NCI-H2081 treated with DMSO at 0.1 percent for 48 hours (cell line): ENCODE measurements at regions not wholly inside any gene's neighbourhood (a gene's known extent, or its start where the extent isn't known, plus 50 kb on each side); places are given as distances from the start of the nearest gene placed in this dataset.
"Not testable (repeated sequence)": the region's sequence is repeated elsewhere in the genome, so short reads cannot be mapped to it uniquely, and the experiment has no call there.

Experiments
- DNase-seq: peaks from one replicate; lab custom pipeline; 2025; lab: John Stamatoyannopoulos, UW

DNA sequence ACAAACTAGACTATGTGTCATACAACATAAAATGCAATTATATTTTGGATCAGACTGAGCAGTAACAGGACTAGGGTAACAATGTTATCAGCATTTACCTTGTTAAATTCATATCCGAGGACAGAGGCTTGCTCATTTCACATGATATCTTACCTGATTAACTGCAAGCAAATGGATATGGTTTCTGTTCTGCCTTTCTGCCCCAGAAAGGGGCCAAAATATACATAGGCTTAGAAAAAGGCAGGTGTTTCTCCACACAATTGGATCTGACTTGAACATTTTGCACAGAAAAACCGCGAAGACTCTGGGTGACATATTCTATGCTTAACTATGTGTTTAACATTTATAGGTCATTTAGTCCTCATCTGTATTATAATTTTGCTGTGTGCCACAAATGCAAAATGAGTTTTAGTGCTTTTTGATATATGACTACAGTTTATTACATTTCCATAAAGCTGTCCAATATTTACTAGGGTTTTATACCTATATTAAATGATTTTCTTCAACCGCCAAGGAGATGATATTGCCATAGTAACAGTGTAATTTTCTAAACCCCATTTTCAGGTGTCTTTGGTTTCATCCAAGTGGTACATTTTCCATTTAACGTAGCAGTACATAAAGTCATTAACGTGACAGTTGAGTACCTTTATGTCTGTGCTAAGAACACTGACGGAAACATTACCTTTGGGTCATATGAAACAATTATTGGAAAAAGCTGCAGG, 249.3 kb upstream of the KRR1 start:
- no peak for DNase-seq

GRCh38 chr12:75759842-75760572, 248.6 kb upstream of the KRR1 start:
- no peak for DNase-seq

GRCh38 chr12:75759196-75759595, 247.8 kb upstream of the KRR1 start:
- no peak for DNase-seq

DNA sequence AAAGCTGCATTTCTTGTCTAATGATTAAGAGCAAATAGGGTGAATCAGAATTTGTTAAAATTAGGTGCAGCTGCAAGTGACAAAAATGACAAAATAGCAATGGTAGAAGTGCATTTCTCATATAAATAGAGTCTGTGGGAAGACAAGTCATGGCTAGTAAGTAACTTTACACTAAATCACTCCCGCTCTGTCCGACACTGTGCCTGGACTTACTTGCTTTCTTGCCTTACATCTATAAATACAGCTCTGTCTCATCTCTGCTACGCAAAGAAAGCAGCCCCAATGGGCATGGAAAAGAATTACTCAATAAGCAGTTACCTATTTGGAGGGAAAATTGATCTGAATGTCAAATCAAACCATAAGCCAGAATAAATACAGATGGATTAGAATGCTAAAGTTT, 245.4 kb upstream of the KRR1 start:
- DNase-seq, result no peak

- no peak for DNase-seq
Observed at GRCh38 chr12:75756111-75756510, 244.7 kb upstream of the KRR1 start.

DNA sequence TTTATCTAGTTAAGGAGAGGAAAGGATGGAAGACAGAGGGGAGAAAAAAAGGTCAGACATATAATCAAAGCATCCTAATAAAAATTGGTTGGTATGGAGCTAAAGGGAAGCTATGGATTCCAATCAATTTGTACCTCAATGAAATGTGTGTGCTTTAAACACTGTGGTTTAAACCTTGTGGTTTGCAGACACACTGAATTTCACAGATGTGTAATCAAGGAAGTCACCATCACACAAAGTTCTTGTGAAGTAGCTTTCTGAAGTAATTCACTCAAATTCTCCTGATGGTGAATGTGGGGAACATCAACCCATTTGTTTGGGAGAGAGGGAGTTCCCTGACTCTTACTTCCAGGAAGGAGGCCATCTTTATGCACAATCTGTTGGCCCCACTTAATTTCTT, 243.3 kb upstream of the KRR1 start:
- no peak for DNase-seq

DNA sequence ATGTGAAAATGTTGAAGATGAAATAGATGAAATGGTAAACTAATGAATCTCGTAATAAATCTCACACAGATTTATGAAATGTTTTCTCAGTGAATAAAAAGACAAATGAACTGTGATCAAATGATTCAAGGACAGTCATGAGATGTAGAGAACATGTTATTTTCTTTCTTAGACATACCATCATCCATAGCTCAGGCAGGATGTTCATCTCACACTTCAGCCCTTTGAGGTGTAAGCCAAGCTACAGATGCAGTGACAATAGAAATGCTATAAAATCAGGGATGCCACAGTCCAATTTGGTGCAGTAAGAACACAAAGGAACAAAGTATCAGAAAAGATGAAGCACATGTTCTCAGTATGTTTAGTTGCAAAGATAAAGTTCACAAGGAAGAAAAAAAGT, 242.7 kb upstream of the KRR1 start:
- DNase-seq, result no peak

DNA sequence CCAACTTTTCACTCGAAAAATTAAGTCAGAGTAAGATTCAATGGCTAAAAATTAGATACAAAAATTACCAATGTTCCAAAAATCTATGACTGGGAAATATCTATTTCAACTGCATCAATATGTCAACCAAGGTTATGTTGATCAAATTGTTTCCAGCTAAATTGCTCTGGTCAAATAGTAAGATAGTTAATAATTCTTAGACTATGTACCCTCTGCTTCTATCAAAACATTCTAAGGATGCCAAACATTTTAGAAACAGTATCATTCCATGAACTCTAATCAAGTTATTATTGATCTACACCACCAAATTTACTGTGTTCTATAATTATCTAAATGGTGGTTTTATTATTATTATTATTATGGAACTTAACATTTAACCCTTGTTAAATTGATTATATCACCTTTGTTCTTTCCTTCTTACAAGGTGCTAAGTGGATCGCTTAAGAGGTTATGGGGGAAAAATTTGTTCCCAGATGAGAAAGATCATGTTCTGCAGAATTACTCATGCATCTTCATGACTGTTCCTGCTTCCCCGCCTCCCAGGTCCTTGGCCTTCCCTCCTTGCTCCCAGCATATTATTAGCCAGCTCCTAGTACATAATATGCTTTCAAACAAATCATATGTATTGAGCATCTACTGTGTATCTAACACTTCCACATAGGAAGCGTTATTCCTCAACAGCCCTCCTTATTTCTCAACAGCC, 240.5 kb upstream of the KRR1 start:
- DNase-seq, result no peak

GRCh38 chr12:75750716-75751306, 239.4 kb upstream of the KRR1 start:
- DNase-seq, result no peak

GRCh38 chr12:75748990-75749389, 237.6 kb upstream of the KRR1 start:
- not testable (repeated sequence) for DNase-seq

DNA sequence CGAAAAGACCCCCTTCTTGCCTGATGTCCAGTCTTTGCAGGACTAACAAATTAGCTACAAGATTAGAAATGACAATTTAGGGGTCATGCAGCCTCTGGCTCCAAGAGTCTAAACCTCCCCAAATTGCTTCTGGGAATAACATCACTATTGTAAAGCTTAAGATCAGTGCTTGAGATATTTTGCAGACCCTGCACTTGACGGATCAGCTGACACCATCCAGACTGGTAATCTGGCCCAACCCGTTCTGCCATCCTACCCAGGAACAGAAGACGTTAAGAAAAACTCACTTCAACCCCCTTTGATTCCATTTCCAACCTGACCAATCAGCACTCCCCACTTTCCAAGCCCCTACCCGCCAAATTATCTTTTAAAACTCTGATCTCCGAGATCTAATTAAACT, 236.7 kb upstream of the KRR1 start:
- DNase-seq, result no peak

DNA sequence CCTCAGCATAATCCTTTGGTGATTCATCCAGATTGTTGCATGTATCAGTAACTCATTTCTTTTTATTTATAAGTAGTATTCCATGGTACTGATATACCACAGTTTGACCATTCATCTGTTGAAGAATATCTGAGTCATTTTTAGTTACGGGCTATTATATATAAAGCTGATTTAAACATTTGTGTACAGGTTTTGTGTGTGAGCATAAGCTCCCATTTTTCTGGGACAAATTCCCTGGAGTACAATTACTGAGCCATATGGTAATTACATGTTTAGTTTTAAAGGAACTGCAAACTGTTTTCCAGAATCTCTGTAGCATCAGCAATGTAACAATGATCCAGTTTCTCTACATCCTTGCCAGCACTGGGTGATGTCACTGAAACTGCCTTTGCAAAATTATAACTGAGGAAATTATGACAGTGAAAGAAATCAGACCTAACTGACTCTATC, 236.2 kb upstream of the KRR1 start:
- no peak for DNase-seq

GRCh38 chr12:75746621-75747020, 235.2 kb upstream of the KRR1 start:
- DNase-seq, result no peak

GRCh38 chr12:75744607-75745256, 233.3 kb upstream of the KRR1 start:
- DNase-seq, result no peak

GRCh38 chr12:75742961-75743360, 231.6 kb upstream of the KRR1 start:
- no peak for DNase-seq

- no peak for DNase-seq
Observed at GRCh38 chr12:75742048-75742447, 230.6 kb upstream of the KRR1 start.

GRCh38 chr12:75739912-75740311, 228.5 kb upstream of the KRR1 start:
- no peak for DNase-seq

DNA sequence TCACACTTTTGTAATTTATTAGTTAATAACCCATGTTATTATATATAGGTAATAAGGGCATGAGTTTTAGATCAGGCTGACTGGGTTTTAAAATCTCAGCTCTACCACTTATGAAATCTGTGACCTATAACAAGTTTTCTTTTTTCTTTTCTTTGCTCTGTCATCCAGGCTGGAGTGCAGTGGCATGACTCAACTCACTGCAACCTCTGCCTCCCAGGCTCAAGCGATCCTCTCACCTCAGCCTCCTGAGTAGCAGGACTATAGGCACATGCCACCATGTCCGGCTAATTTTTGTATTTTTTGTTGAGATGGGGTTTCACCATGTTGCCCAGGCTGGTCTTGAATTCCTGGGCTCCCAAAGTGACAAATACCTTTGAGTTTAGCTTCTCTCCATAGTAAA, 227.7 kb upstream of the KRR1 start:
- not testable (repeated sequence) for DNase-seq

DNA sequence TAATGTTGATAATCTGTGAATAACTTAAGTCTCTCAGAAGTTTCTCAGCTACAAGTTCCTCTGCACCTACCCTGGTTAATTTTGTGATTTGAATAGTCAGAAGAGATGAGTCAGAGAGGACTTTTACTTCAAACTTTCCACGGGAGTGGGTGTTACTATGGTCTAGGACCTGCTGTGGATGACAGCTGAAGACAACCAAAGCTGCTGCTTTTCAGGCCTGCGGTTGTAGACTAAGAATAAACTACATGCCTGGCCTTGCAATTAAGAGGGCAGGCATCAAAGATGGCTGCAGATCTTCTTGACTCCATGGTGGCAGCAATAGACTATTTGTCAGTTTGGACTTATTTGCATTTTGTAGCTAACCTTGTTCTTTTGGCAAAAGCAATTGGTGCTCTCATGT, 227.1 kb upstream of the KRR1 start:
- no peak for DNase-seq

DNA sequence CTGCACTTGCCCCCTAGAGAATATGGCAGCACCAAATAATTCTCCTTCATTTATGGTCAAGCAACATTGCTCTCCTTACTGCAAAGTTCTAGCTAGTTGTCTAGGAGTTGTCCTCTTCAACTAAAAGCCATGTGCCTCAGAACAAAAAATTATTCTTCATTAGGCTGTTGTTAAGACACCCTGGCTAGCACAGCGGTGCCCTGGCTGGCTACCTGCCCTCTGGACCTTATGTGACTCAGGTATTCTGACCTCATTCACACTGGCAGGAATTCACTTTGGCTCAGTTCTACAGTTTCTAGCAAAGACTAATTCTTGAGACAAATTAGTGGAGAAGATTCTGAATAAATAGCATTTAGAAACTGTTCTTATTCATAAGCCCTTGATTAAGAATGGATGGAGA, 224.4 kb upstream of the KRR1 start:
- DNase-seq, result no peak

DNA sequence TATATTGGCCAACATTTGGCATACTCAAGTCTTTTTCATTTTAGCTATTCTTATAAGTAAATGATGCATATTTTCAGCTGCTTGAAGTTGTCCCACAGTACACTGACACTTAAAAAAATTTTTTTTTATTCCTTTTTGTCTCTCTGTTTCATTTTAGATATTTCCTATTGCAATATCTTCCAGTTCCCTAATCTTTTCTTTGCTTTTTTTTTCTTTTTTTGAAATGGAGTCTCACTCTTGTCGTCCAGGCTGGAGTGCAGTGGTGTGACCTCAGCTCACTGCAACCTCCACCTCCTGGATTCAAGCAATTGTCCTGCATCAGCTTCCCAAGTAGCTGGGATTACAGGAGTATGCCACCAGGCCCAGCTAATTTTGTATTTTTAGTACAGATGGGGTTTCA, 217.4 kb upstream of the KRR1 start:
- DNase-seq, result no peak

DNA sequence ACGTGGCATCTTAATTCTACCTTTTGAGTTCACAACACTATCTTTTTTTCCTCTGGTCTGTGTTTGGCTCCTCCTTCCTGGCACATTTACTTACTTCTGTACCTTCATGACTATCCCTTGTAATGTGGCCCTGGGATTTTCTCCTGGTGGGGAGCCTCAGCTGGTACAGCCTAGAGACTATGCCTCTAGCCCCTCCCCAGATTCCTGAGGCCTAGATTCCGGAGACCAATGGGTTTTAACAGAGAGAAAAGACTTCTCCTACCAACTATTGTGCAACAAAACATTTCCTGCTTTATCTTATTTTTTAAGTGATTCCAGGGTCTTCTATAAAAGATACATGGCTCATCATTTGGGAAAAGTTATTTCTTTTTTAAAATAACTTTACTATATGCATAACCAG, 216.2 kb upstream of the KRR1 start:
- DNase-seq, result no peak
